DLD1 (cell line): ENCODE measurements at regions not wholly inside any gene's neighbourhood (a gene's known extent, or its start where the extent isn't known, plus 50 kb on each side); places are given as distances from the start of the nearest gene placed in this dataset.

Experiments
- in situ Hi-C: cut with HindIII; loops from 2 replicates; pipeline ENCODE4 v1.10.0; 2017; ENCODE audit warnings: low sequenced_read_pairs

DNA sequence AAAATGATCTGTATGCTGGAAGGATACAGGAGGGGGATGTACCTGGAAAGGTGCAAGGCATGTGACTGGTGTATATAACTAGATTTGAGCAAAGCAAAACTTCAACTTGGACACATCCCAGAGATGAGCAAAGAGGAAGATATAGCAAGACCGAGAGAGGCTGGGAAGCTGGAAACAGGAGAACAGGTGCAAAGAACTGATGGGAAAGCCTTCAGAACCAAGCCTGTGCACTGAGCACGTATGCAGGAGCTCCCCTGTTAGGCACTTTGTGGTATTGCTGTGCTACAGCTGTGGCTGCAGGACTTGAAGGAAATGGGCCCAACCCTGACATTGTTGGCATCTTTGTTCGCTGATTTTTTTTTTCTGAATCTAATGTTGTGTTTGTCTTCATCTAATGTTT is 120.7 kb upstream of the PWP1 start:
- in situ Hi-C loops: no loop called here

DNA sequence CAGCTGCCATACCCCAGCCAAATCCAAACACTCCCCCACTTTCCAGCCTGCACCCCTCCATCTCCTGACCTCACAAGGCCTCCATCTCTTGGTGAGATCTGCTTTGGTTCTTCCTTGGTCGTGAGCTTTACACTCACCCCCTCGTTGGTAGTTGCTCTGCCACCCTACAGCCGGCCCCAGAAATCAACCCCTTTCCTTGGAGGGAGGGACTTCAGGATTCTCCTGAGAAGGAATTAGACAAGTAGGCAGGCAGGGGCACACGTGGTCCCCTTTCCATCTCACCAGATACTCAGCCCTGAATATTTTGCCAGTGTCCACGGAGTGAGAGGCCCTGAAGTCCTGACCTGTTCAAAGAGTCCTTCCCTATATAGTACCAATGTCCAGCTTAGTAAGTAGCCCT is 120.0 kb upstream of the PWP1 start:
- in situ Hi-C loops: no loop called here

DNA sequence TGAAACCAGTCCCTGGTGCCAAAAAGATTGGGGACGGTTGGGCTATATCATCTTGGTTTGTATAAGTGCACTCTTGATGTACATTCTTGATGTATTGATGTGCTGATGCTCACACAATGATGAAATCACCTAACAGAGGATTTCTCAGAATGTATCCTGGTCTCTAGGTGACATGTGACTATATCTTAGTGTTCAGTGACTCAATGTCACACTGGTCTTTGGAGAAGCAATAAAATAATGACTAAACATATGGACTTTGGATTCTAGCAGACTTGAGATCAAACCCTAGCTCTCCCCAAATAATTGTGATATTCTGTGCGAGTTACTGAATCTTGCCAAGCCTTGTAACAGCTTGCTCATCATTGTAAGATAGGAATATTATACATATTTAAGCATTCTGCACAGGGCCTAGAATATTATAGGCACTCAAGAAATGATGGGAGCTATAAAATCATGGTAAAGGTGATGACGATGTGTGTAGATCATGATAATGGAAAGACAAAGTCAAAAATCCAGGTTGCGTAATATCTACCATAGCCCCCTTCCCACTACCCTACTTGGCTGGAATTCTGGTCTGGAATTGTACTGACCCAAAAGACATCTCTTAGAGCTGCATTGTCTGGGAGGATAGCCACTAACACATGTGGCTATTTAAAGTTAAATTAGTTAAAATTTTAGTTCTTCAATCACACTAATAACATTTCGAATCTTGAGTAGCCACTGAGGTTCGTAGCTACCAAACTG is 117.6 kb upstream of the PWP1 start:
- in situ Hi-C loops: no loop called here

DNA sequence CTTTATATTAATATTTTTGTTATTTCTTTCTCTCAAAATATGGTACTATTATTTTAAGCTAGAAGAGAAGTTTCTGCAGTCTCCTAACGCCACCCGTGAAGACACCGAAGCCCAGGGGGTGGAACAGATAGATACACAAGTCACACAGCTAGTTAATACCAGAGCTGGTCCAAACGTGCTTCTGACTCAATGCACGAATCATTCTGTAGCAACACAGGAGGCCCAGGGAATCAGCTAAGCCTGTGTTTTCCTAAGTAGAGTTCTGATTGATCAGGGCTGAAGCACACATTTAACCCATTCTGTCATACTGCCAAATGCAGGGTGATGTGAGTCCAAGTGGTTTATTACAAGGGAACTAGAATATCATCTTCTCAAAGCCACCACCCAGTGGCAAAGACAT is 116.9 kb upstream of the PWP1 start:
- in situ Hi-C loops: no loop called here

DNA sequence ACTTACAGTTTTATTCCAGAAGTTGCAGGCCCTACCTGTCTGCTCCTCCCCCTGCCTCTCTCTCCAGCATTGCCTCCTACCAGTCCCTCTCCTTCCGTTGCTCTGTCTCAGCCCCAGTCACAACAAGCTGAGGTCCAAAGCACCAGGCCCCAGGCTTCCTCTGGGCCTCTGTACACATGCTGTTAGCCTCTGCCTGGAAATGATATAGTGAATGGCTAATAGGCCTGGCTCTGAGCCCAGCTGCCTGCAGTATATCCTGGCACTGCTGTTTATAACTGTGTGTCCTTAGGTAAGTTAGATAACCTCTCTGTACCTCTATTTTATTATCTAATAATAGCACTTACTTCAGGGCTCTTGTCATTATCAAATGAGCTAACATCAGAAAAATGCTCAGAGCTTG is 114.9 kb upstream of the PWP1 start:
- in situ Hi-C loops: no loop called here

- in situ Hi-C loops: no loop called here
These were observed 114.1 kb upstream of the PWP1 start for GRCh38 chr12:107571492-107571891.

DNA sequence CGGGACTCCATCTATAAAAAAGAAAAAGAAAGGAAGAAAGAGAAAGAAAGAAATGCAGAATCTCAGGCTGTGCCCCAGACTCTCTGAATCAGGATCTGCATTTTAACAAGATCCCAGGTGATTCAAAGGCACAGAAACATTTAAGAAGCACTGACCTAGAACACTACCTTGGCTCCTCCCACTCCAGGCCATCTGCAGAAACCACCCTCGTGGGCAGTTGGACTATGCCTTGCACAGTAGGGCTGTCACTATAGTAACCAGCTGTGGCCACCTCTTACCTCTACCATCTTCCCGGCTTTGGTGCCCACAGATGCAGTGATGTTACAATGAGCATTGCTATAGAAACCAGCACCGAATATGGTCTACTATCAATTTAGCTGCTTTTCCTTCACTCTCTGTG is 110.9 kb upstream of the PWP1 start:
- in situ Hi-C loops: no loop called here

GRCh38 chr12:107580750-107581618 is 104.6 kb upstream of the PWP1 start:
- in situ Hi-C loops: no loop called here

DNA sequence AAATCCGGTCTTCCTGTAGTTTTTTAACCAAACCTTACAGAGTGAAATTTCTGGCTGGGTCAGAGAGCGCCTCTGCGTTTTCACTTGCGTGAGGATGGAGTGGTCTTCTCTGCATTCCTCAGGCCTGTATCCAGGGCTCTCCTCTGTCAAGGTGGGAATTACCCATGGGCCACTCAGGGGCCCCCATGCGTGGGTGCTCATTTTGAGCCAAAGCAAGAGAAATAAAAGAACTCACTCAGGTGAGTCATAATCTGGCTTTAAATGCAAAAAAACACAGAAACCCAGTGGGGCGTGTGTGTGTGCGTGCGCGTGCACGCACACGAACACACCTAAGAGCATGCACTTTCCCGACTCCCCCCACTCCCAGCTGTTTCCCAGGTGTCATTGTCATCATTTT is 104.0 kb upstream of the PWP1 start:
- in situ Hi-C loops: no loop called here

DNA sequence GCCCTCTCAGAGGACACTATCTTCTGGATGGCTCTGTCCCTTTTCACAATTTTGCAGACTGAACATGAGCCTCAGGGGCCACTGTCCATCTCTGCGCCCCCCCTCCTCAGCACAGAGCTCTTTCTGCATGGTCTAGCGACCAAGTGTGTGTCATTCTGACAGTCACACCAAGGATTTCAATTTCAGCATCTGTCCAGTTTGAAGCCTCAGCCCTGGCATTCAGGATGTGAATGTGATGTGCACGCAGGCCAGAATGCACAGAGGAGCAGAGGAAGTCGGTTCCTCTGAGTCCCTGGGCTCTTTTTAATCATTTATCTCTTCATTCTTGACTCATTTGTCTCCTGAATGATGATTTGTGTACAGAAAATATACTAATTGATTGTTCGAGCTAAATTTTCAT is 102.0 kb upstream of the PWP1 start:
- in situ Hi-C loops: no loop called here

GRCh38 chr12:107584563-107584962 is 101.0 kb upstream of the PWP1 start:
- in situ Hi-C loops: no loop called here

- in situ Hi-C loops: no loop called here
These were observed 99.2 kb upstream of the PWP1 start for GRCh38 chr12:107586256-107586970.

DNA sequence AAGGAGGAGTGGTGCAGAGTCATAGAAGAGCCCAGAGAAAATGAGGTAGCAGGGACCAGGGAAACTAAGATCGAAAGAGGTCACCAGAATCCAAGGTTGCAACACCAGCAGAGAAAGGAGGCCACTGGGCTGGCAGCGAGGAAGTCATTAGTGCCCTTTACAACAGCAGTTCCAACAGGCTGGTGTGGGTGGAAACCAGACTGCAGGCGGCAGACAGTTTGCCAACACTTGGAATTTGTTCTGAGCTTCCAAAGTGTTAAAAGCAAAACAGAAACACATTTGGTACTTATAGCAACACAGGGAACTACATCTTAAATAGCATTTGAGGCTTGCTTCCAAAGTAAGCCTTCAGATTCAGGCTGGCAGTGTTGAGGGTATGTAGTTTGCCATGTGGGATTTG is 95.2 kb upstream of the PWP1 start:
- in situ Hi-C loops: no loop called here

GRCh38 chr12:107590814-107591375 is 94.7 kb upstream of the PWP1 start:
- in situ Hi-C loops: no loop called here

- in situ Hi-C loops: no loop called here
These were observed 91.8 kb upstream of the PWP1 start for GRCh38 chr12:107593713-107594381.

GRCh38 chr12:107594995-107595394 is 90.6 kb upstream of the PWP1 start:
- in situ Hi-C loops: no loop called here

- in situ Hi-C loops: no loop called here
These were observed 87.7 kb upstream of the PWP1 start for GRCh38 chr12:107597695-107598410.

DNA sequence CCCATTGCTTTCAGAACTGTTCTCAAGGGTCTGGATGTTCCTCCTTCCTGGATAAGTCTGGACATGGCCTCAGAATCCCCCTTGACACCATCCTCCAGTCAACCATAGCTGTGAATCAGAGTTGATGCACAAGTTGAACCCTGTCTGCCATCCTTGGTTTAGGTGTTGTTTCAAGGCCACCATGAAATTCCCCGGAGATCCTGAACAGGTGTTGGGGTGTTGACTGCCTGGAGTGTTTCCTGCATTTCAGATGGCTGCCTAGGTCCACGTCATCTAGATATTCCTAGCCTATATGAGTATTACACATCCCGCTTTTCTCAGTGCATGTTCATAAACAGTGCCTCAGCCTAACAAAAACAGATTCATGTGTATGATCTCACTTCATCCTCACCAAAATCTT is 86.7 kb upstream of the PWP1 start:
- in situ Hi-C loops: no loop called here

GRCh38 chr12:107600581-107601144 is 84.9 kb upstream of the PWP1 start:
- in situ Hi-C loops: loop anchor here (5.0 to 25.0 kb wide), 2 partner anchors 138 to 463 kb away; no protein-coding TSS in a partner anchor

GRCh38 chr12:107602446-107602845 is 83.2 kb upstream of the PWP1 start:
- in situ Hi-C loops: loop anchor here (5.0 to 25.0 kb wide), 2 partner anchors 140 to 465 kb away; no protein-coding TSS in a partner anchor
